ENCODE measurements at regions not wholly inside any gene's neighbourhood (a gene's known extent, or its start where the extent isn't known, plus 50 kb on each side); places are given as distances from the start of the nearest gene placed in this dataset.

- TF ChIP-seq, protein P1, sequence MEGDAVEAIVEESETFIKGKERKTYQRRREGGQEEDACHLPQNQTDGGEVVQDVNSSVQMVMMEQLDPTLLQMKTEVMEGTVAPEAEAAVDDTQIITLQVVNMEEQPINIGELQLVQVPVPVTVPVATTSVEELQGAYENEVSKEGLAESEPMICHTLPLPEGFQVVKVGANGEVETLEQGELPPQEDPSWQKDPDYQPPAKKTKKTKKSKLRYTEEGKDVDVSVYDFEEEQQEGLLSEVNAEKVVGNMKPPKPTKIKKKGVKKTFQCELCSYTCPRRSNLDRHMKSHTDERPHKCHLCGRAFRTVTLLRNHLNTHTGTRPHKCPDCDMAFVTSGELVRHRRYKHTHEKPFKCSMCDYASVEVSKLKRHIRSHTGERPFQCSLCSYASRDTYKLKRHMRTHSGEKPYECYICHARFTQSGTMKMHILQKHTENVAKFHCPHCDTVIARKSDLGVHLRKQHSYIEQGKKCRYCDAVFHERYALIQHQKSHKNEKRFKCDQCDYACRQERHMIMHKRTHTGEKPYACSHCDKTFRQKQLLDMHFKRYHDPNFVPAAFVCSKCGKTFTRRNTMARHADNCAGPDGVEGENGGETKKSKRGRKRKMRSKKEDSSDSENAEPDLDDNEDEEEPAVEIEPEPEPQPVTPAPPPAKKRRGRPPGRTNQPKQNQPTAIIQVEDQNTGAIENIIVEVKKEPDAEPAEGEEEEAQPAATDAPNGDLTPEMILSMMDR (IDR thresholded peaks at IDR 0.05) = no peak
- TF ChIP-seq POLR2A (IDR thresholded peaks at IDR 0.05) (no peak), POLR2AphosphoS5 (IDR thresholded peaks at IDR 0.05) (no peak)
Observed at GRCh38 chr4:46505131-46505530, 115.2 kb upstream of the GABRA2 start.
